Sigmoid colon (tissue), 6 donors: ENCODE measurements at regions not wholly inside any gene's neighbourhood (a gene's known extent, or its start where the extent isn't known, plus 50 kb on each side); places are given as distances from the start of the nearest gene placed in this dataset.
A peak's percentile ranks its signal among the peaks of the same experiment; 100 is the strongest.

ENCODE experiments used
- DNase-seq: peaks from one replicate; pipeline ENCODE4 v3.0.0-alpha.2; 2019
- H3K27ac ChIP-seq, 4 donors: fragments of 200-600 bp; sonication (generic); one replicate each; pipeline ENCODE4 v1.5.1; 2016 to 2019; ENCODE audit warnings: mild to moderate bottlenecking in 1 of 4
- H3K27me3 ChIP-seq, 3 donors: fragments of 200-600 bp; sonication (generic); one replicate each; pipeline ENCODE4 v1.5.1; 2019; ENCODE audit warnings: mild to moderate bottlenecking in 1 of 3
- H3K36me3 ChIP-seq, 4 donors: fragments of 200-600 bp; sonication (generic); one replicate each; pipeline ENCODE4 v1.5.1; 2016 to 2019
- H3K4me1 ChIP-seq, 4 donors: fragments of 200-600 bp; sonication (generic); one replicate each; pipeline ENCODE4 v1.5.1; 2017 to 2019
- H3K4me3 ChIP-seq, 4 donors: fragments of 200-600 bp; sonication (generic); one replicate each; pipeline ENCODE4 v1.5.1; 2017 to 2019; ENCODE audit warnings: mild to moderate bottlenecking in 2 of 4, moderate library complexity in 1 of 4
- H3K9me3 ChIP-seq, 4 donors: fragments of 200-600 bp in 3 of 4; sonication (generic) in 3 of 4; one replicate each; pipeline versions ENCODE4 v1.5.1 to v1.6.1; 2013 to 2019
- CTCF ChIP-seq, 4 experiments: fragments of 450-650 bp in 3 of 4; fragments of 200-600 bp in 1 of 4; IDR thresholded peaks; one replicate each; pipeline ENCODE4 v1.5.1; 2016 to 2019; ENCODE audit warnings: antibody characterized with exemption in 4 of 4, mild to moderate bottlenecking in 3 of 4, moderate library complexity in 2 of 4
- EP300 ChIP-seq, 4 donors: sonication (generic); formaldehyde crosslinking; IDR thresholded peaks; one replicate each; pipeline ENCODE4 v1.6.1; 2017; ENCODE audit warnings: antibody characterized with exemption in 4 of 4
- POLR2A ChIP-seq, 2 donors: fragments of 450-650 bp; IDR thresholded peaks; one replicate each; pipeline ENCODE4 v1.6.1; 2016; ENCODE audit warnings: antibody characterized with exemption in 2 of 2, mild to moderate bottlenecking in 2 of 2, moderate library complexity in 2 of 2
- POLR2AphosphoS5 ChIP-seq, 4 donors: sonication (generic); formaldehyde crosslinking; IDR thresholded peaks; one replicate each; pipeline ENCODE4 v1.6.1; 2017; ENCODE audit warnings: antibody characterized with exemption in 4 of 4
- WGBS, 2 donors: extraction: QIAGEN DNeasy Blood & Tissue Kit; methylation state at CpG; one replicate each; pipeline ENCODE4 v1.1.7; 2013; 5-methylcytosine and 5-hydroxymethylcytosine counted together
- intact Hi-C: fragments of 100-400 bp; cut with DNase I; formaldehyde crosslinking; loops from one replicate; pipeline ENCODE4 v1.15.1; 2023
- donor health status: healthy with polysubstance abuse.
- donor health status: healthy.

GRCh38 chr1:201648907-201649721 lies 110.2 kb downstream of the NAV1 start:
- peaks cover 0 to 46% (median 43%) of the 10 kb centered on the region in 4 donors for H3K4me1 ChIP-seq
- 8 to 32% methylated on average over 52 of the region's 52 CpGs for WGBS, 2 donors
- H3K4me3 ChIP-seq: peak overlapping the region; percentile 38 to 60 (median 56)
- TF ChIP-seq POLR2AphosphoS5 (IDR thresholded peaks at IDR 0.05): no peak
- TF ChIP-seq EP300 (IDR thresholded peaks at IDR 0.05): no peak
- no peak for TF ChIP-seq CTCF (IDR thresholded peaks at IDR 0.05)
- intact Hi-C loops: loop anchor here (2.0 to 5.0 kb wide), 4 partner anchors 56 to 117 kb away; no protein-coding TSS in a partner anchor
- DNase-seq: peak; percentile 72
- H3K9me3 ChIP-seq: no peaks in the 10 kb centered on the region
- H3K27me3 ChIP-seq: no peaks in the 10 kb centered on the region
- H3K27ac ChIP-seq: peak overlapping the region; percentile 72 to 78 (median 76)
- no peaks in the 10 kb centered on the region for H3K36me3 ChIP-seq

- TF ChIP-seq CTCF (IDR thresholded peaks at IDR 0.05): peak in 1 of 4 experiments; percentile 5
- TF ChIP-seq POLR2AphosphoS5 (IDR thresholded peaks at IDR 0.05): peak; percentile 57 to 69 (median 66)
- peak in 1 of 2 donors; percentile 60 for TF ChIP-seq POLR2A (IDR thresholded peaks at IDR 0.05)
- no peak for TF ChIP-seq EP300 (IDR thresholded peaks at IDR 0.05)
- Histone ChIP-seq H3K27ac (peak overlapping the region; percentile 72 to 78 (median 76)), H3K27me3 (no peaks in the 10 kb centered on the region), H3K4me3 (peak overlapping the region; percentile 22 to 60 (median 56)), H3K9me3 (no peaks in the 10 kb centered on the region), H3K4me1 (peaks cover 0 to 46% (median 44%) of the 10 kb centered on the region in 4 donors), H3K36me3 (no peaks in the 10 kb centered on the region)
- 2 to 15% methylated on average over 64 of the region's 64 CpGs for WGBS, 2 donors
- peak; percentile 93 for DNase-seq
- intact Hi-C loops: loop anchor here (2.0 to 5.0 kb wide), 4 partner anchors 55 to 118 kb away; no protein-coding TSS in a partner anchor
Measured at GRCh38 chr1:201649761-201650622, 111.1 kb downstream of the NAV1 start.

GRCh38 chr1:201650623-201650933 lies 111.7 kb downstream of the NAV1 start:
- no peaks in the 10 kb centered on the region for H3K27me3 ChIP-seq
- intact Hi-C loops: no loop called here
- H3K36me3 ChIP-seq: no peaks in the 10 kb centered on the region
- TF ChIP-seq EP300 (IDR thresholded peaks at IDR 0.05) (no peak), POLR2A (IDR thresholded peaks at IDR 0.05) (no peak), POLR2AphosphoS5 (IDR thresholded peaks at IDR 0.05) (no peak), CTCF (IDR thresholded peaks at IDR 0.05) (no peak)
- H3K27ac ChIP-seq: peak overlapping the region; percentile 72 to 78 (median 76)
- no peaks in the 10 kb centered on the region for H3K9me3 ChIP-seq
- 16 to 40% methylated on average over 11 of the region's 11 CpGs for WGBS, 2 donors
- DNase-seq: no peak
- peak overlapping the region; percentile 22 to 60 (median 56) for H3K4me3 ChIP-seq
- H3K4me1 ChIP-seq: peaks cover 0 to 52% (median 44%) of the 10 kb centered on the region in 4 donors

- Histone ChIP-seq H3K4me1 (peaks cover 0 to 66% (median 53%) of the 10 kb centered on the region in 4 donors), H3K27me3 (no peaks in the 10 kb centered on the region), H3K9me3 (no peaks in the 10 kb centered on the region), H3K27ac (no peak overlapping the region), H3K4me3 (no peak overlapping the region), H3K36me3 (no peaks in the 10 kb centered on the region)
- intact Hi-C loops: no loop called here
- TF ChIP-seq EP300 (IDR thresholded peaks at IDR 0.05): no peak
- no peak for TF ChIP-seq POLR2AphosphoS5 (IDR thresholded peaks at IDR 0.05)
- no peak for TF ChIP-seq POLR2A (IDR thresholded peaks at IDR 0.05)
- TF ChIP-seq CTCF (IDR thresholded peaks at IDR 0.05): no peak
- WGBS, 2 donors: 92 to 94% methylated on average over 5 of the region's 5 CpGs
- DNase-seq: no peak
Measured at GRCh38 chr1:201652181-201652580, 113.3 kb downstream of the NAV1 start.
